ENCODE measurements at regions not wholly inside any gene's neighbourhood (a gene's known extent, or its start where the extent isn't known, plus 50 kb on each side); places are given as distances from the start of the nearest gene placed in this dataset.

DNA sequence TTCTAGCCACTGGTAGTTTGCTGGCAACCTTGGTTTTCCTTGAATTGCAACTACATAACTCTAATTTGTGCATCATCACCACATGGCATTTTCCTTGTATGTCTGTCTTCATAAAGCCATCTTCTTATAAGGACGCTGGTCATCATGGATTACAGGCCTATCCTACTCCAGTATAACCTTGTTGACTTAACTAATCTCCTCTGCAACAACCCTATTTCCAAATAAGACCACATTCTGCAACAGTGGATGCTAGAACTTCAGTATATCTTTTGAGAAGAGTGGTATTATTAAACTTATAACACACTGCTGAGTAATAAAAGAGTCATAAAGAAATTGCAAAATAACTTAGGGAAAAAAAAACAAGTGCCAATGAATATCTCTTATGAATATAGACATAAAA lies 511.8 kb upstream of the FOXG1 start:
- H3K9ac ChIP-seq (ENCODE audit: low read length): no peak overlapping the region
- no peak overlapping the region for H3K14ac ChIP-seq (ENCODE audit: low read length)
- H3K27me3 ChIP-seq (ENCODE audit: insufficient read depth, low read length): no peaks in the 10 kb centered on the region
- no CpG with 5 or more reads among the region's 1 CpG for WGBS (ENCODE audit: extremely low coverage, insufficient coverage, insufficient read length)
- no peak overlapping the region for H2BK12ac ChIP-seq (ENCODE audit: low read length)
- no peak overlapping the region for H2BK5ac ChIP-seq (ENCODE audit: low read depth, low read length, poor library complexity)
- H3K79me1 ChIP-seq (ENCODE audit: low read length): no peaks in the 10 kb centered on the region
- no peak overlapping the region for H4K8ac ChIP-seq (ENCODE audit: low read depth, low read length)
- H3K4me3 ChIP-seq (ENCODE audit: low read depth, low read length): no peak overlapping the region
- no peak overlapping the region for H3K4me2 ChIP-seq (ENCODE audit: low read length)
- no peak overlapping the region for H2BK120ac ChIP-seq (ENCODE audit: insufficient read depth, low read length, poor library complexity)
- no peaks in the 10 kb centered on the region for H3K79me2 ChIP-seq (ENCODE audit: control insufficient read depth, insufficient read depth, low read length, poor library complexity)
- no peak overlapping the region for H4K91ac ChIP-seq (ENCODE audit: low read depth, low read length)
- H3K4ac ChIP-seq (ENCODE audit: low read depth, low read length): no peak overlapping the region
- no peak for DNase-seq
- H3K9me3 ChIP-seq (ENCODE audit: insufficient read depth, low read depth, low read length): peaks cover 2% of the 10 kb centered on the region
- no peak overlapping the region for H3K23ac ChIP-seq (ENCODE audit: low read length)
- H3K36me3 ChIP-seq (ENCODE audit: control insufficient read depth in 1 of 2, insufficient read depth in 2 of 2, low read length in 2 of 2): no peaks in the 10 kb centered on the region
- H3K27ac ChIP-seq (ENCODE audit: low read depth, low read length): no peak overlapping the region
- no peak overlapping the region for H2AFZ ChIP-seq (ENCODE audit: insufficient read depth, low read length, poor library complexity)
- no peak overlapping the region for H4K12ac ChIP-seq (ENCODE audit: low read depth, low read length)
- H3K18ac ChIP-seq (ENCODE audit: low read length): no peak overlapping the region
- H3K4me1 ChIP-seq (ENCODE audit: control insufficient read depth in 1 of 2, insufficient read depth in 2 of 2, low read length in 2 of 2): no peaks in the 10 kb centered on the region
- no peak overlapping the region for H2AK5ac ChIP-seq (ENCODE audit: low read length)

DNA sequence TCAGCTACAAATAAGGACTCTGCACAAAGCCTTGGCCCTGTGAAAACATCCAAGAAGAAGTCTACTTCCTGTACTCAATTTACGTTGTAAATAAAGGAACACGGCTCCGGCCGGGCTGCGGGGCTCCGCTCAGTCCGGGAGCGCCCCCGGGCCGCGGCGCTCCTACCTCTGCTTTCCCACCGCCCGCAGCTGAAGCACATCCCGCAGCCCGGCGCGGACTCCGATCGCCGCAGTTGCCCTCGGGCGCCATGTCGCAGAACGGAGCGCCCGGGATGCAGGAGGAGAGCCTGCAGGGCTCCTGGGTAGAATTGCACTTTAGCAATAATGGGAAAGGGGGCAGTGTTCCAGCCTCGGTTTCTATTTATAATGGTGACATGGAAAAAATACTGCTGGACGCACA lies 502.3 kb upstream of the FOXG1 start:
- no peak overlapping the region for H4K8ac ChIP-seq (ENCODE audit: low read depth, low read length)
- H3K9ac ChIP-seq (ENCODE audit: low read length): no peak overlapping the region
- H3K14ac ChIP-seq (ENCODE audit: low read length): no peak overlapping the region
- H3K79me2 ChIP-seq (ENCODE audit: control insufficient read depth, insufficient read depth, low read length, poor library complexity): no peaks in the 10 kb centered on the region
- no peak overlapping the region for H4K91ac ChIP-seq (ENCODE audit: low read depth, low read length)
- H3K27ac ChIP-seq (ENCODE audit: low read depth, low read length): no peak overlapping the region
- no CpG with 5 or more reads among the region's 29 CpGs for WGBS (ENCODE audit: extremely low coverage, insufficient coverage, insufficient read length)
- H2BK12ac ChIP-seq (ENCODE audit: low read length): no peak overlapping the region
- no peak overlapping the region for H3K18ac ChIP-seq (ENCODE audit: low read length)
- no peak overlapping the region for H2BK5ac ChIP-seq (ENCODE audit: low read depth, low read length, poor library complexity)
- H3K23ac ChIP-seq (ENCODE audit: low read length): no peak overlapping the region
- peak in 1 of 2 donors; percentile 9 for DNase-seq
- peaks cover 1% of the 10 kb centered on the region for H3K9me3 ChIP-seq (ENCODE audit: insufficient read depth, low read depth, low read length)
- H3K36me3 ChIP-seq (ENCODE audit: control insufficient read depth in 1 of 2, insufficient read depth in 2 of 2, low read length in 2 of 2): no peaks in the 10 kb centered on the region
- no peak overlapping the region for H2AFZ ChIP-seq (ENCODE audit: insufficient read depth, low read length, poor library complexity)
- H3K4me1 ChIP-seq (ENCODE audit: control insufficient read depth in 1 of 2, insufficient read depth in 2 of 2, low read length in 2 of 2): no peaks in the 10 kb centered on the region
- H2BK120ac ChIP-seq (ENCODE audit: insufficient read depth, low read length, poor library complexity): no peak overlapping the region
- H4K12ac ChIP-seq (ENCODE audit: low read depth, low read length): no peak overlapping the region
- H3K4ac ChIP-seq (ENCODE audit: low read depth, low read length): no peak overlapping the region
- H3K4me2 ChIP-seq (ENCODE audit: low read length): no peak overlapping the region
- H3K79me1 ChIP-seq (ENCODE audit: low read length): no peaks in the 10 kb centered on the region
- H2AK5ac ChIP-seq (ENCODE audit: low read length): no peak overlapping the region
- no peaks in the 10 kb centered on the region for H3K27me3 ChIP-seq (ENCODE audit: insufficient read depth, low read length)
- H3K4me3 ChIP-seq (ENCODE audit: low read depth, low read length): no peak overlapping the region

- Histone ChIP-seq H3K9ac (ENCODE audit: low read length) (no peak overlapping the region), H3K27me3 (ENCODE audit: insufficient read depth, low read length) (no peaks in the 10 kb centered on the region), H3K4me2 (ENCODE audit: low read length) (no peak overlapping the region), H3K9me3 (ENCODE audit: insufficient read depth, low read depth, low read length) (no peaks in the 10 kb centered on the region), H2BK12ac (ENCODE audit: low read length) (no peak overlapping the region), H3K4me1 (ENCODE audit: control insufficient read depth in 1 of 2, insufficient read depth in 2 of 2, low read length in 2 of 2) (no peaks in the 10 kb centered on the region), H2BK120ac (ENCODE audit: insufficient read depth, low read length, poor library complexity) (no peak overlapping the region), H2AFZ (ENCODE audit: insufficient read depth, low read length, poor library complexity) (no peak overlapping the region), H3K14ac (ENCODE audit: low read length) (no peak overlapping the region), H4K12ac (ENCODE audit: low read depth, low read length) (no peak overlapping the region), H3K27ac (ENCODE audit: low read depth, low read length) (no peak overlapping the region), H4K8ac (ENCODE audit: low read depth, low read length) (no peak overlapping the region), H3K36me3 (ENCODE audit: control insufficient read depth in 1 of 2, insufficient read depth in 2 of 2, low read length in 2 of 2) (no peaks in the 10 kb centered on the region), H3K23ac (ENCODE audit: low read length) (no peak overlapping the region), H3K4ac (ENCODE audit: low read depth, low read length) (no peak overlapping the region), H3K79me1 (ENCODE audit: low read length) (no peaks in the 10 kb centered on the region), H3K4me3 (ENCODE audit: low read depth, low read length) (no peak overlapping the region), H2AK5ac (ENCODE audit: low read length) (no peak overlapping the region), H4K91ac (ENCODE audit: low read depth, low read length) (no peak overlapping the region), H2BK5ac (ENCODE audit: low read depth, low read length, poor library complexity) (no peak overlapping the region), H3K79me2 (ENCODE audit: control insufficient read depth, insufficient read depth, low read length, poor library complexity) (no peaks in the 10 kb centered on the region), H3K18ac (ENCODE audit: low read length) (no peak overlapping the region)
- DNase-seq: no peak
- no CpG with 5 or more reads among the region's 1 CpG for WGBS (ENCODE audit: extremely low coverage, insufficient coverage, insufficient read length)
Measured at GRCh38 chr14:28272270-28272669, 494.3 kb upstream of the FOXG1 start.

DNA sequence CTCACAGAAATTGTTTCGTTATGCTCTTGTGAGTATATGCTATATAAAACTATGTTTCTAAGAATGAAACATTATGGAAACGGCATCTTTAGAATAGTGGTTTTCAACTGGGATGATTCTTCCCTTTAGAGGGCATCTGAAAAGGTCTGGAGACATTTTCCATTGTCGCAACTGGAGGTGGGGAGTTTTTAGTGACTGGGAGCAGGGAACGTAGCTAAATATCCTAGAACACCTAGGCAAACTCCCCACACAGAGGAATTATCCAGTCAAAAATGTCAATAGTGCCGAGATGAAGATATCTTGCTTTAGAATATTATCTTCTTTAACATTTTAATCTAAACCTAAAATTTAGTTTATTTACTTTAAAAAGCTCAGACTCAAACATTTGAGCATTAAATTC lies 486.1 kb upstream of the FOXG1 start:
- Histone ChIP-seq H2AK5ac (ENCODE audit: low read length) (no peak overlapping the region), H2AFZ (ENCODE audit: insufficient read depth, low read length, poor library complexity) (no peak overlapping the region), H4K8ac (ENCODE audit: low read depth, low read length) (no peak overlapping the region), H3K4me3 (ENCODE audit: low read depth, low read length) (no peak overlapping the region), H2BK12ac (ENCODE audit: low read length) (no peak overlapping the region), H3K9me3 (ENCODE audit: insufficient read depth, low read depth, low read length) (no peaks in the 10 kb centered on the region), H3K27me3 (ENCODE audit: insufficient read depth, low read length) (no peaks in the 10 kb centered on the region), H3K23ac (ENCODE audit: low read length) (no peak overlapping the region), H4K12ac (ENCODE audit: low read depth, low read length) (no peak overlapping the region), H4K91ac (ENCODE audit: low read depth, low read length) (no peak overlapping the region), H3K4me2 (ENCODE audit: low read length) (no peak overlapping the region), H3K4ac (ENCODE audit: low read depth, low read length) (no peak overlapping the region), H2BK120ac (ENCODE audit: insufficient read depth, low read length, poor library complexity) (no peak overlapping the region), H3K79me2 (ENCODE audit: control insufficient read depth, insufficient read depth, low read length, poor library complexity) (no peaks in the 10 kb centered on the region), H3K9ac (ENCODE audit: low read length) (no peak overlapping the region), H3K18ac (ENCODE audit: low read length) (no peak overlapping the region), H3K4me1 (ENCODE audit: control insufficient read depth in 1 of 2, insufficient read depth in 2 of 2, low read length in 2 of 2) (no peaks in the 10 kb centered on the region), H2BK5ac (ENCODE audit: low read depth, low read length, poor library complexity) (no peak overlapping the region), H3K79me1 (ENCODE audit: low read length) (no peaks in the 10 kb centered on the region), H3K14ac (ENCODE audit: low read length) (no peak overlapping the region), H3K36me3 (ENCODE audit: control insufficient read depth in 1 of 2, insufficient read depth in 2 of 2, low read length in 2 of 2) (no peaks in the 10 kb centered on the region), H3K27ac (ENCODE audit: low read depth, low read length) (no peak overlapping the region)
- WGBS (ENCODE audit: extremely low coverage, insufficient coverage, insufficient read length): no CpG with 5 or more reads among the region's 5 CpGs
- DNase-seq: no peak
